NCI-H1930 (cell line): ENCODE measurements at regions not wholly inside any gene's neighbourhood (a gene's known extent, or its start where the extent isn't known, plus 50 kb on each side); places are given as distances from the start of the nearest gene placed in this dataset.

ENCODE experiments used
- DNase-seq, 2 experiments: peaks; one replicate each; lab custom pipeline; 2025; lab: John Stamatoyannopoulos, UW

DNA sequence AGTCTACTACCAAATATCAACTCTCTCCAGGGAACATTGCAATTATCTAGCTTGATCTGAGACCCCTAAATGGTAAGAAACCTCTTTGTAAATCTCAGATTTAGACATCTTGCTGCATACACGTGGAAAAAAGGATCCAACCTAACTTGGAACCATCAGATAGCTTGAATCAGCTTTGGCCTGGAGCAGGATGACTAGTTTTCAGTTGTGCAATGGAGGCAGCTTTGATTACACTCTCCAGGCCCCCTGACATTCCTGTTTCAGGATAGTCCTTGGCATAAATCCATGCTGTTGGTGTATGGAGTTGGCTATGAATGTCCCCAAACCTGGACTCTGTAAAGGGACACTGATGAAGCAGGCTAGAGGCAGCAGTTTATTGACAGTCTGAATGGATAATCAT is 1061.9 kb upstream of the TENM3 start:
- no peak for DNase-seq

DNA sequence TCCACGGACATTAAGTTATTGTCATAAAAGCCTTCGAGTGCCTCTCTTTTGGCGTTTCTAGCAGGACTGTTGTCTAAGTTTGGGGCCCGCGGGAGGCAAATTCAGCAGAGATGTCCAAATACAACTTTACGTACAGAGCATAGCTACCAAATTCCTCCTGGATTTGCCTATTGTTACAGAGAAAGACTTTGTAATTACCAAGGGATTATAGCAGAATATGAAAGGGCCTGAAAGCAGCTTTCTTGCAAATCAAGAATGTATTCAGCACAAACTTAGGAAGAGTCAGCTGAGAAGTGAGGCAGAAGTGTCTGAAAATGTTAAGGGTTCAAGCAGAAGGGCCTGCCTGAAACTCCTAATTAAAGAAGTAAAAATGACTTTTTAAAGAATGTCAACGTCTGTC is 1053.5 kb upstream of the TENM3 start:
- no peak for DNase-seq

DNA sequence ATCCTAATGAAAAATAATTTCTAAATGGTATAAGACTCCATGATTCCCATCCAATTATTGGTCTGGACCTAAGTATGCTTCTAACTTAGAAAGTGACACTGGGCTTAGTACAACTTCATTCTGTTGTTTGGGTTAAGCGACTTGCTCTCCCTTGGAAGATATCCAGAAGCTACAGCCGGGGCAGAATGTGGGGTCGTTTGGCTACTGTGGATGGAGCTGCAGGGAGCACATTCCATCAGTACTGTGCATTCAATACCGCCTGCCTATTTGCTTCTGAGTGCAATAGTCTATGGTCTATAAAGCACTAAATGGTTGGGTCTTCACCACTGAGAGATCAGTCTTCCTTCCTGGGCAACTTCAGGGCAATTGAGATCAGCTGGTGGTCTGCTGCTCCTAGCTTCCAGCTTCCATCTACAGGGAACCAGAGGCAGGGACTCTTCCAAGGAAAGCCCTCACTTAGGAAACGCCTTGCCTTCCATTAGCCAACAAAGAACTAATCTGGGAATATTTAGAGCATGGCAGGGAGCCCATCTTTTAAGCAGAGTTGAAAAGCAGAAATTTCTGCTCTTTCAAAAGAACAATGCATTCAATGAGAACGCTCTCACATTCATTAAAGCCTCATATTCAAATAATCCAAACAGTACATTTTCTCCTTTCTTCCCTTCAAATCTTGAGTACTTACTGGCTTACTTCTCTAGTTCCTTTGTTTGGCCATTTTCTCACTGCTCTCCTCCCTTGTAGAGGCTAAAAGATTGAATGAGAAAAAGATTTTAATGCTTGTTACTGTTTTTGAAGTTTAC is 1049.9 kb upstream of the TENM3 start:
- no peak for DNase-seq

DNA sequence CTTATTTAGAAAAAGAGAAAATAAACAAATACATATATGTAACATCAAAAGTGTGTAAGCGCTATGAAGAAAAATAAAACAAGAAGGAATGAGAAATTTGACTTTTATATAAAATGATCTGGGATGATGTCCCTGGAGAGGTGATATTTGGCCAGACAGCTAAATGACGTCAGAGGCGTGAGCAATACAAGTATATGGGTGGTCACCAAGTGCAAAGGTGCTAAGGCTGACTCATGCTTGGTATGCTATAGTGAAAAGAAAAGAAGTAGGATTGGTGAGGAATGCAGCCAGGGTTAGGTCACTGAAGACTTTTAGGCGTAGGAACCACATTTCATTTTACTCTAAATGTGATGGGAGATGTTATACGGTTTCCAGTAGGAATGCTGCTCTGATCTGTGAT is 1049.1 kb upstream of the TENM3 start:
- no peak for DNase-seq

DNA sequence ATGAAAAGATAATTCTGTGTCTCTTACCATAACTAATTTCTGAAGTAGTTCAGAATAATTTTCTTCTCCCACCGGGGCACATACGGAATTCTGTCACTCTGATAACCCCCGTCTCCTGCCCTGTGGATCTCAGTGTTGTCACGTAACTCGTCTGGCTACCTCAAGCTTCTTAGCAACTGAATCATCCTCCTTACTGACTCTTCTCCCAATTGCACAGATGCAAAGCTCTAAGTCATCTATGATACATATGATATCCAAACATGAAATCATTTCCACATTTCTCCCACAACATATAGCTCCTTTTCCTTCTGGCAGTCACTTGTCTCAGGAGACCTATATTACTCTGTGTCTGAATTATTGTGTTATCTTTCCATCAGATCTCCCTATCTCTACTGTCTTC is 1043.1 kb upstream of the TENM3 start:
- no peak for DNase-seq

DNA sequence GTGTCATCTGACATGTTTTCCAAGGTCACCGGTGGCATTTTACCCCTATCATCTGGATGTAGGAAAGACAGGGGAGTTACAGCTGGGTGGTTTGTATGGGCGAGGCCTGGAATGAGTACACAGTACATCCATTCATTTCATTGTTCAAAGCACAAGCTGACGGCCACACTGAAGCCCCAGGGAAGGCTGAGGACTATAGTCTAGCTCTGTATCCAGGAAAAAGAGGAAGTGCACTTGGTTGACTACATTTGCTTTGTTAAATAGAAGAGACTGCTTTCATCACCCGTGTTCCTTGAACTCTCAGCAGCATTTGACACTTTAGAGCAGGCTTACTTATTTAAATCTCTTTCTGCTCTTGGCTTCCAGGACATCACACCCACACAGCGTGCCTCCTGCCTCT is 1041.0 kb upstream of the TENM3 start:
- no peak for DNase-seq

DNA sequence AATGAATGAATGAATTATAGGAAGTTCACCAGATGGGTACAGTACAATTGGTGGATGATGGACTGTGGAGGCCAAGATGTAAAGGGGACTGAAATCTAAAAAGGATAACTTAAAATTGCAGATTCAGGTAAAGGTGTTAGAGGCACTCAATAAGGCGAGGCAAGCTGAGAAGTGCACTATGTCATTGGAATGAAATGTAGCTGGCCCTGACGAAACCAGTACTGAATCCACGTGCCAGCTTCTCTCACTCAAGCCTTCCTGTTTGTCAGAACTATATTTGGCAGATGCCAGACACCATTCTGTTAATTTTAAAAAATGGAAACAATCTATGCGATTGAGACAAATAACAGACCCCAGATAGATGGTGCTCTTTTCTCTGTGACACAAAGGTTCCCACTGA is 1039.1 kb upstream of the TENM3 start:
- no peak for DNase-seq

DNA sequence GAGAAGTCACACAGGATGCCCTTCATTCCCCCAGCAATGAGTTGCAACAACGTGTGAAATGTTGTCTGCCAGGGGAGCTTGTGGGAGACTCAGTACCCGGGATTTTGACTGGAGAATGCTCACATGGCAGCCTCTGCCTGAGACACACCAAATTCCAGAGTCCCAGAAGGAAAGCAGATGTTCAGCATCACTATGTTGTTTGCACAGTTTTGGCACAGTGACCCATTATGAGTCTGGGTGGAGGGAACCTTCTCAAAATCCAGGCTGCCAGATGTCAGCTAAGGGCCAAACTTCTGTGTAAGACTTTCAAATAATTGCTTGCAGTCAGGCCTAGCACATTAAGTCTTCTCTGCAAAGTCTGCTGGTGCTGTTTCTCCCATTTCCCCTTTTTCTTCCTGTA is 1029.7 kb upstream of the TENM3 start:
- DNase-seq: no peak

DNA sequence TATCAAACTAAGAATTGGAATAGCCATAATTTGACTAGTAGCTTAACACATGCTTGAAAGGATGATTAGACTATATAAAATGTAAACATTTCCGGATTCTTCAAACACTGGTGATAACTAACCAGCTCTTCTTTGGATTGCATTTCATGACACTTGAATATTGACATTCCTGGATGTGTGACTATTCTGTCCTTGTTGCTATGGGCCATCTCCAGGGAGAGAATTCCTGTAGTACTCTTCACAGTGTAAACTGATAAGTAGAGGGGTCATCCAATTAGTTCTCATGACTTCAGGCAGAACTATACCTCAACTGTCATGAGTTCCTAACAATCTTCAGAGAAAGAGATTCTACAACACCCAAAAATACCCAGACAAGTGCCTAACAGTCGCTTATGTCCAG is 1026.7 kb upstream of the TENM3 start:
- no peak for DNase-seq

DNA sequence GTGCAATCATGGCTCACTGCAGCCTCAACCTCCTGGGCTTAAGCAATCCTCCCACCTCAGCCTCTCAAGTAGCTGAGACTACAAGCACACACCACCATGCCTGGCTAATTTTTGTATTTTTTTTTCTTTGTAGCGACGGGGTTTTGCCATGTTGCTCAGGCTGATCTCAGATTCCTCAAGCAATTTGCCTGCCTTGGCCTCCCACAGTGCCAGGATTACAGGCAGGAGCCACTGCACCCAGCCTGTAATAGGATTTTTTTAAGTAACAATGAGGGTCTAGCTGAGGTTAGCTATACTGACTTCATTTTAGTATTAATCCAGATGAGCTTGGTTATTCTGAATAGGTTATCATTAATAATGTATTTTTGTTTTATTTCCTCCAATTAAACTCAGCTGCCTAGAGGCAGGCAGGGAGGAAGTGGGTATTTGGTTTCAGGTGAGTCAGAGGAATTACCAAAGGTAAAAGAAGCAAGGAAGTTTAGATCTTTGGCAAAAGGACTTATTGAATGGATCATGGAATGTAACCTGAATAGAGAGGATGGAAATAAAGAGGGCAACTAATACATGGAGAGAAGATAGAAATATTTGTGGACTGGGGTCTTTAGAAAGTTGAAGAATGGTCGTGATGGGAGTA is 1023.3 kb upstream of the TENM3 start:
- no peak for DNase-seq

DNA sequence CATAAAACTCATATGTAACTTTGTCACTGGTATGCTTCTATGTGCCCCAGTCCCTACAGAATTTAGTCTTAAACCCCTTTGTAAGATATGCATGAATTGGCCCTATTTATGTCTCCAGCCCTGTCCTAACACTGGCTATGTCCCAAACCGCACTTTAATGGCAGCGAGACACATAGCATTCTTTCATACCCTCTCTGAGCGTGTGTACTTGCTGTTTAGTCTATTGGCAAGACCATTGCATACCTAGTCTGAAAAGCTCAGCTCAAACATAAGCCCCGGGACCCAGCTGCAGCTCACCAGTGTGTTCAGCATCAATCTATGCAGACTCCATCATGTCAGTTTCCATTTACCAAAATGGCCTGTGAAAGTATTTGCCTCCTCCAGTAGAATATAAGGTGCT is 1018.4 kb upstream of the TENM3 start:
- DNase-seq: no peak

DNA sequence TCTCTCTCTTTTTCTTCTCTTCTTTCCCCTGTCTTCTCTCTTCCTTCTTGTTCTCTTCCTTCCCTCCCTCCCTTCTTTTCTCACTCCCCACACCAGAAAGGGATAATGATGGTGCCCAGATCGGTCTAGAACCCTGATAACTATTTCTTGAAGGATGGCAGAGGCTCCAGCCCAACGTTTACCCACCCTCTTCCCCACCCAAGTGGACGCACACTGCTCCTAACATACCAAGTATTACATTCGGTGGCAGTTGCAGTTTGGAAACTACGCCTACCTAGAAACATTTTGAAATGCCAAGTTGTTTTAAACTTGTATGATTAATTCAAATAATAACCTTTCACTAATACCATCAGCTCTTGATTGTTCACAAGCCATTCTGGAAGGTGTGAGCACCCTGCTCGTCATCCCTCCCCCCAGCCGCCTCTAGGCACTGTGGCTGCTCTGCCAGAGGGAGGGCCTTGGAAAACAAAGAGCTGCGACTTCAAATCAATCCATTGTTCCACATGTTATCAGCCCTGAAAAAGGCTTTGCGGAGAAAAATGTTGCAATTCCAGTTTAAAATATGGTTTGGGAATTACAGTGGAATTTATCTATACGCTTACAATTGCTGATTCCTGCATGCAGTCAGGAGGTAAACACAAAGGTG is 1017.5 kb upstream of the TENM3 start:
- DNase-seq: peak; percentile 4 to 16

DNA sequence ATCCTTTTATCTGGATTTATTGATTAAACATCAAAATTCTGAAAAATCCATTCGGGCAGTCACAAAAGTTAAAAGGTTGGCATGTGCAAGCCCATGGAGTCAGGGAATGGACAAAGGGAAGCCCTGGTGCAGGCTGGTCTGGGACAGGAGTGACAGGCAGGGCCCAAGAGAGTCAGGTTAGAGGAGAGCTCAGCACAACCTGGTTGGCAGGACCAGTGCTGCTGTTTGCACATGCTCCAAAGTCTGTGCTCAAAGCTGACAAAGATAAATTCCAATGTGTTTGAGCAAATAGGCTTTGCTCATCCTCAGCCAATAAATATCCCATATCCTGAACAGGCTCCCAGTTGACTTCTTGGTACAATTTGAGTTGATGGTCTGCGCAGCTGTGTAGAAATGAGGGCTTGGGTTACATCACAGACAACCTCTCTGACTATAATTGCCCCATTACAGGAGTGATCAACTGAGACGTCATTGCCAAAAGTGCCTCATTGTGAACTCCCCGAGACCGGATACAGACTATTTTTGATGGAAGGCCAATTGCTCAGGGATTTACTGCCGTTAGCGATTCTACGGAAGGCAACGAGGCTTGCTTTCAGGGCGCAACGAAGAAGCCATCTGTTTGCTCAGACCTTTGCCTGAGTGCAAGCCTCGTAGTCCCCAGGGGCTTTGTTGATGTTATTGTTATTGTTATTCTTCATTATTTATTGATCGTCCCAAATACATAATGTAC is 1008.1 kb upstream of the TENM3 start:
- no peak for DNase-seq

DNA sequence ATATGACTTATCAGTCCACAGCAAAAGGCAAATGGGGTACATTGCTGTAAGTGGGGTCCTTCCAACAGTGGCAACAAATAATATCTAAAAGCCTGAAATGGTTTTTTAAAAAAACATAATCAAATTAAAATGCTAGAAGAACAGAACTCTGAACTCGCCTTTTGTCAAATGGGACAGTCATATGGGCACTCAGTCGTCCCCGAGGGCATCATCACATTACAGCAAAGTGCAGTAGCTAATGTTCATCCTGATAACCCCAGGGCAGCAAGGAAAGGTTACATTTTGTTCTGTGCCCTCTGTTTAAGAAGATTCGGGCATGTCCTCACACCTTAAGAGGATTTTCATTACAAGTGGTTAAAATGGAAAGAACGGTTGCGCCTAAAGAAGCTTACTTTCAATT is 997.9 kb upstream of the TENM3 start:
- no peak for DNase-seq

DNA sequence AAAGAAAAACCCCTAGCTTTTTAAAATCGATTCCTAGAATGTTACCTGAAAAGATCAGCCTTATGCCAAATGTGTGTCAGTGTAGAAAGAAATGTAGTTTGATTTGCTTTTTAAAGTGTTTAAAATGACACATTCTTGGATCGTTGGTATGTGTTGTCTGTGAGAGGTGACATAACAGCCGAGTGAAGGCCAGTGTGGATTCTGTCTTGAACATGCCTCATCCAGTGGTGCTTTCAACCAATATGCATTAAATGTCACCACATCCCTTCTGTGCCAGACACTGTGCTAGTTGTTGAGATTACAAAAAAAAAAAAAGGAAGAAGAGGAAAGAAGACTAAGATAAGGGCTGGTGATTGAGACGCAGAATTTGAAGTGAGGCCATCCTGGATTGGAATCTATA is 994.2 kb upstream of the TENM3 start:
- no peak for DNase-seq

DNA sequence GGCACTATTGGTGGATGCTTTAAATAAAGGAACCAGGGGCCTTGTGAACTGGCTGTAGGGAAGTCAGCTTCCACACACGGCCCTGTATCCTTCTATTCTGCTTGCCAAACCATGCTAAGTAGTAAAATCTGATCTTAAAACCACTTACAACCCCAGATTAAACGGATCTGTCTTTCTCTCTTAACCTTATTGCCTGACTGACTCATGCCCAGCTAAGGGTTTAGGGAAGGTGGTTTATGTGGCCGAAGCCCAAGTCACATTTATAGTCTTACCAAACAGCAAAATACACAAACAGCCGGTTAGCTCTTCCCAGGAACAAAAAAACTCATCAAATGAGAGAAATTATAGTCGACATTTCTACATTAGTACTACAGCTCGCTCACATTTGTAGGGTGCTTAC is 988.4 kb upstream of the TENM3 start:
- DNase-seq: no peak

DNA sequence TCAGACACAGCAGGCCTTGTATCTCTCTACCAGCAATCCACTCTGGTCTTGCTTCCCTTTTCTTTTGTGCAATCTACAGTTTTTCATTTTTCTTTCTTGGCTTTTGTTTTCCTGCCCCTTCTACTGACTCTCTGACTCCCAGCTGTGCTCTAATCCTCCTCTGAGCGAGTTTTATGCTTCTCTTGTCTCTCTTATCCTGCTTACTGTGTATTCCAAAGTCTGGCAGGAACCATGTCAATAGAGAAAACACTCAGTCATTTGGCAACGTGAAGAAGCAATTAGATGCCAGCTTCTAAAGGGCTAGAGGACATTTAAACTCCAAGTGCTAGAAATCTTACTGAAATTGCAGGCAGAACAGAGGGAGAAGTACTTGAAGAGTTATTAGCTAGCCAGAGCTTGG is 984.6 kb upstream of the TENM3 start:
- no peak for DNase-seq

DNA sequence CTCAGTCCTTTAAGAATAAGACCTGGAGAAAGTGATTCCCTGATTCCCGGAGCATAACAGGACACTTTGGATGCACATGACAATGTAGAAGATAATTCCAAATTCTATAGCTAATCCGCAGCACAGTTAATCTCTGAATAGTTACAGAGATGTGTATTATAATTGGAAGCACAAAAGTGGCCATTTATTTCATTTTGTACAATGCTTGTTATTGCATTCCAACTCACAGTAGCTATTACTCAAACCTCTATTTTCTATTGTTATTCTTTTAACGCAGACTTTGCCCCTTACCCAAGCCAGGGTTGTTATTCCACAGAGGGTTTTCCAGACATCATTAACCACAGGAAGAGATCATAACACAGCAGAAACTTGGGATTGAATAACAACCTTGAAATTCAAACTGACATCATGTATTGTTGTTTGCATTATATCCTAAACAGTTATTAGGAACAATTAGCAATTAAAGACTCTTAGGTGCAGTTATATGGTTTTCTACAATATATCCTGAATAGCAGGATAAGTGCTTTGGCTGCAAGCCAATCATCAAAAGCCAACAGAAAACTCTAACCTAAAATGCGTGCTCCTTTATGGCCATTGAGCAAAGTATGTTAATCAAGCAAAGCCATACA is 984.0 kb upstream of the TENM3 start:
- DNase-seq: peak; percentile 45 to 48

DNA sequence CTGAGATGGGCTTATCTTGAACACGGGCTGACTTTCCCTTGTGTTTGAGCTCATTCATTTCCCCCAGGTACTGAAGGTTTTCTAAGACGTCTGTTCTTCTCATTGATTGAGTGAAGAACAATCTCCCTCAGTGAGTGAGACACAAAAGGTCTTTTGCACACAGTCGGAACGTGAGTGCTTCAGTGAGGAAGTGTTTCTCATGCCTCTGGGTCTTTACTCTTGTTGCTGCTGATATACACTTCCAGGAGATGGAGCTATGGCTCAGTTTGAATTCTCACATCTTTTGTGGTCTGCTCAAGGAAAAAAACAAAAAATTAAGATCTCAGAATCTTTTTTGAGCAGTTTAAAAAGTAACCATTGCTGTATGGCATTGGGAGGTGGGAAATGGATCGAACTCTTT is 981.9 kb upstream of the TENM3 start:
- no peak for DNase-seq

DNA sequence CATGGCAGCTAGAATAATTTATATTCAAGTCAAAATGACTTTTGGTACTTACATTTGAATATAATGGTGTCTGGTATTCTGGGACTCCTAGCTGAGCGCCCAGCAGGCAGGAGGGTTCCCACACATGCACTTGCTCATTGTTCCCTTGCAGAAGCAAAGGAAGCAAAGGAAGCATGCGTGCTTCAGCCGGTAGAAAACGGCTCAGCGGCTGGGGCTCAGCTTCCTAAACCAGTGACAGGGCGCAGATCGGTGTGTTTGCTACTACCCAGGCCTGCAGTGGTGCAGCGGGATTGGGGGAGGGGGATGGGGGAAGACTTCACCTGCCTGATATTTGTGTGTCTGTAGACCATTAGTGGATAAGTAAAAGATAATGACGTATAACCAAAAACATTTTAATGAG is 978.3 kb upstream of the TENM3 start:
- no peak for DNase-seq

DNA sequence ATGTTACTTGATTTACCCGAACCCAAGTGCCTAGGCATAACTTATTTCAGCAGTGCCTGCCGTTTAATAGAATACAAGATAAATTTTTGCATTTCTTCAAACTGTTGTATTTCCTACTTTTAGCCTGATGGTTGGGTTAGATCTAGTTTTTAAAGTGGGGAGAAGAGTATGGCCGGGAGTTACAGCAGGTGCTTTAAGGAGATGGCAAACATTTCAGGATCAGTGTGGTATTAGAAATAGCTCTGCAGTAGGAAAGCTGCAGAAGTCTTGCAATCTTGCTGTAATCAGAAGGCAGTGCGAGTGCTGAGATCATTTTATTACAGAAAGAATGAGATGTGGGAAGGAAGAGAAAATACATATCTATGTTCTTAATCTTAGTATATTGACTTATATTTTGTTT is 977.8 kb upstream of the TENM3 start:
- DNase-seq: no peak

DNA sequence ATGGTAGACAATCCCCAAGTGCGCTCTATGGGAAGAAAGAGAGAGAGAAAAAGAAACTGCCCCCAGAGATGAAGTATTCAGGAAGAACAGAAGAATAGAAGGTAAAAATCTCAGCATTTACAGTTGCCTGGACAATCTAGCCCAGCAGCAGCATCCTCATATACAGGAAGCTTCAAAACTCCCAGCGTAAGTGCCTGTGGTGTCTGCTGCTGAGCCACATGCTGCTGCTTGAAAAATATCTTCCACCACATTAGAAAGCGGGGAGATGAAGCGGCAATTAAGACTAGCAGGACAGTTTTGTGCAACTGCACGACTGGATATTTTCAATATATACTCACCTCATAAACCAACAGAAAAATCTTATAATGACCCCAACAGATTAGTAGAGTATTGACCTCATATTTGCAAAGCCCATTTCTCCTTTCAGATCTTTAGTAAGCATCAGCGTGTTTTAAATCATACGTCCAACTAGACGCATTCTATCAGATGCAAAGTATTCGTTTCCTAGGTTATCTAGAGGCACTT is 972.0 kb upstream of the TENM3 start:
- DNase-seq: no peak
